BLaER1 (cell line): ENCODE measurements at regions not wholly inside any gene's neighbourhood (a gene's known extent, or its start where the extent isn't known, plus 50 kb on each side); places are given as distances from the start of the nearest gene placed in this dataset.

Experiments
- H3K27ac ChIP-seq: shearing (Covaris generic); formaldehyde crosslinking; 2 replicates; pipeline ENCODE4 v1.8.1; 2022
- H3K27me3 ChIP-seq: shearing (Covaris generic); formaldehyde crosslinking; 2 replicates; pipeline ENCODE4 v1.8.1; 2022
- H3K36me3 ChIP-seq: shearing (Covaris generic); formaldehyde crosslinking; 2 replicates; pipeline ENCODE4 v1.8.1; 2022
- H3K4me1 ChIP-seq: shearing (Covaris generic); formaldehyde crosslinking; 2 replicates; pipeline ENCODE4 v1.8.1; 2022
- H3K4me2 ChIP-seq: shearing (Covaris generic); formaldehyde crosslinking; 2 replicates; pipeline ENCODE4 v1.8.1; 2022
- H3K4me3 ChIP-seq: shearing (Covaris generic); formaldehyde crosslinking; 2 replicates; pipeline ENCODE4 v1.8.1; 2022
- H3K9ac ChIP-seq: shearing (Covaris generic); formaldehyde crosslinking; 2 replicates; pipeline ENCODE4 v1.8.1; 2022
- H3K9me3 ChIP-seq: shearing (Covaris generic); formaldehyde crosslinking; 2 replicates; pipeline ENCODE4 v1.8.1; 2022
- H4K20me1 ChIP-seq: shearing (Covaris generic); formaldehyde crosslinking; 2 replicates; pipeline ENCODE4 v1.8.1; 2022
- Cebpa-rat ChIP-seq: shearing (Covaris generic); IDR thresholded peaks from 2 replicates; pipeline ENCODE4 v1.8.1; 2022

- TF ChIP-seq Cebpa-rat, result no peak
- Histone ChIP-seq H3K27me3 (no peaks in the 10 kb centered on the region), H3K9ac (no peak overlapping the region), H4K20me1 (no peaks in the 10 kb centered on the region), H3K4me2 (no peak overlapping the region), H3K27ac (no peak overlapping the region), H3K9me3 (peaks cover 10% of the 10 kb centered on the region), H3K4me1 (no peaks in the 10 kb centered on the region), H3K4me3 (no peak overlapping the region), H3K36me3 (no peaks in the 10 kb centered on the region)
These were observed 267.9 kb downstream of the DLL1 start for GRCh38 chr6:170022827-170023619.

- Histone ChIP-seq H3K4me3 (no peak overlapping the region), H3K36me3 (no peaks in the 10 kb centered on the region), H3K27me3 (no peaks in the 10 kb centered on the region), H3K4me2 (no peak overlapping the region), H3K4me1 (no peaks in the 10 kb centered on the region), H3K9ac (no peak overlapping the region), H3K9me3 (peaks cover 10% of the 10 kb centered on the region), H4K20me1 (no peaks in the 10 kb centered on the region), H3K27ac (no peak overlapping the region)
- no peak for TF ChIP-seq Cebpa-rat
These were observed 268.6 kb downstream of the DLL1 start for GRCh38 chr6:170022291-170022722.

GRCh38 chr6:170021579-170021978, 269.3 kb downstream of the DLL1 start:
- no peak overlapping the region for H3K27ac ChIP-seq
- peaks cover 10% of the 10 kb centered on the region for H3K9me3 ChIP-seq
- H3K36me3 ChIP-seq, result no peaks in the 10 kb centered on the region
- H3K4me1 ChIP-seq, result no peaks in the 10 kb centered on the region
- H3K4me3 ChIP-seq, result no peak overlapping the region
- H3K4me2 ChIP-seq, result no peak overlapping the region
- no peaks in the 10 kb centered on the region for H3K27me3 ChIP-seq
- H4K20me1 ChIP-seq, result no peaks in the 10 kb centered on the region
- H3K9ac ChIP-seq, result no peak overlapping the region
- no peak for TF ChIP-seq Cebpa-rat

GRCh38 chr6:170019818-170020583, 268.6 kb downstream of the ERMARD start:
- H3K27me3 ChIP-seq, result no peaks in the 10 kb centered on the region
- no peak overlapping the region; the same call in 1 of the 2 replicates for H3K4me2 ChIP-seq
- TF ChIP-seq Cebpa-rat, result no peak
- no peak overlapping the region for H3K9ac ChIP-seq
- no peaks in the 10 kb centered on the region for H4K20me1 ChIP-seq
- no peak overlapping the region for H3K27ac ChIP-seq
- H3K4me3 ChIP-seq, result no peak overlapping the region
- H3K36me3 ChIP-seq, result no peaks in the 10 kb centered on the region
- no peaks in the 10 kb centered on the region for H3K4me1 ChIP-seq
- peaks cover 10% of the 10 kb centered on the region for H3K9me3 ChIP-seq

- H3K27ac ChIP-seq, result no peak overlapping the region
- no peak overlapping the region for H3K9ac ChIP-seq
- no peaks in the 10 kb centered on the region for H3K36me3 ChIP-seq
- H3K9me3 ChIP-seq, result peaks cover 10% of the 10 kb centered on the region
- no peak overlapping the region; the same call in 1 of the 2 replicates for H3K4me2 ChIP-seq
- TF ChIP-seq Cebpa-rat, result no peak
- H3K27me3 ChIP-seq, result no peaks in the 10 kb centered on the region
- no peak overlapping the region for H3K4me3 ChIP-seq
- no peaks in the 10 kb centered on the region for H4K20me1 ChIP-seq
- H3K4me1 ChIP-seq, result no peaks in the 10 kb centered on the region
These were observed 267.8 kb downstream of the ERMARD start for GRCh38 chr6:170018936-170019817.

GRCh38 chr6:170018422-170018935, 267.1 kb downstream of the ERMARD start:
- no peak overlapping the region for H3K27ac ChIP-seq
- TF ChIP-seq Cebpa-rat, result no peak
- no peaks in the 10 kb centered on the region for H4K20me1 ChIP-seq
- H3K4me3 ChIP-seq, result no peak overlapping the region
- H3K4me2 ChIP-seq, result no peak overlapping the region
- no peaks in the 10 kb centered on the region for H3K36me3 ChIP-seq
- H3K27me3 ChIP-seq, result no peaks in the 10 kb centered on the region
- no peaks in the 10 kb centered on the region for H3K4me1 ChIP-seq
- H3K9me3 ChIP-seq, result peaks cover 7% of the 10 kb centered on the region
- H3K9ac ChIP-seq, result no peak overlapping the region

- no peaks in the 10 kb centered on the region for H3K36me3 ChIP-seq
- H3K9ac ChIP-seq, result no peak overlapping the region
- H3K9me3 ChIP-seq, result 0 out of 2 replicates have a peak, but pooled peaks cover under 1% of the 10 kb centered on the region
- no peak for TF ChIP-seq Cebpa-rat
- no peak overlapping the region for H3K27ac ChIP-seq
- no peaks in the 10 kb centered on the region for H3K27me3 ChIP-seq
- H4K20me1 ChIP-seq, result no peaks in the 10 kb centered on the region
- no peaks in the 10 kb centered on the region for H3K4me1 ChIP-seq
- H3K4me3 ChIP-seq, result no peak overlapping the region
- H3K4me2 ChIP-seq, result no peak overlapping the region
These were observed 266.3 kb downstream of the ERMARD start for GRCh38 chr6:170017603-170018320.

GRCh38 chr6:170013815-170014214, 262.4 kb downstream of the ERMARD start:
- no peak overlapping the region for H3K27ac ChIP-seq
- H3K9me3 ChIP-seq, result no peaks in the 10 kb centered on the region
- H3K4me3 ChIP-seq, result no peak overlapping the region
- H3K9ac ChIP-seq, result no peak overlapping the region
- no peak overlapping the region for H3K4me2 ChIP-seq
- no peak for TF ChIP-seq Cebpa-rat
- H4K20me1 ChIP-seq, result no peaks in the 10 kb centered on the region
- no peaks in the 10 kb centered on the region for H3K27me3 ChIP-seq
- H3K36me3 ChIP-seq, result no peaks in the 10 kb centered on the region
- no peaks in the 10 kb centered on the region for H3K4me1 ChIP-seq

- no peaks in the 10 kb centered on the region for H3K4me1 ChIP-seq
- H3K27me3 ChIP-seq, result no peaks in the 10 kb centered on the region
- no peaks in the 10 kb centered on the region for H3K9me3 ChIP-seq
- no peak overlapping the region for H3K4me3 ChIP-seq
- no peak overlapping the region for H3K4me2 ChIP-seq
- no peak for TF ChIP-seq Cebpa-rat
- H3K36me3 ChIP-seq, result no peaks in the 10 kb centered on the region
- no peak overlapping the region for H3K27ac ChIP-seq
- H4K20me1 ChIP-seq, result no peaks in the 10 kb centered on the region
- H3K9ac ChIP-seq, result no peak overlapping the region
These were observed 260.6 kb downstream of the ERMARD start for GRCh38 chr6:170012037-170012330.
